ENCODE measurements at regions not wholly inside any gene's neighbourhood (a gene's known extent, or its start where the extent isn't known, plus 50 kb on each side); places are given as distances from the start of the nearest gene placed in this dataset.
"Not testable (repeated sequence)": the region's sequence is repeated elsewhere in the genome, so short reads cannot be mapped to it uniquely, and the experiment has no call there.

DNA sequence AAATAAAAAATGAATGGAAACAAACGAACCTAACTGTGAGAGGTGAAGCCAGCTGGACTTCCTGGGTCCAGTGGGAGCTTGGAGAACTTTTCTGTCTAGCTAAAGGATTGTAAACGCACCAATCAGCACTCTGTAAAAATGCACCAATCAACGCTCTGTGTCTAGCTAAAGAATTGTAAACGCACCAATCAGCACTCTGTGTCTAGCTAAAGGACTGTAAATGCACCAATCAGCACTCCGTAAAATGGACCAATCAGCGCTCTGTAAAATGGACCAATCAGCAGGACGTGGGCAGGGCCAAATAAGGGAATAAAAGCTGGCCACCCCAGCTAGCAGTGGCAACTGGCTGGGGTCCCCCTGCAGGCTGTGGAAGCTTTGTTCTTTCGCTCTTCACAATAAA is 135.8 kb downstream of the ATP6V1G3 start:
- TF ChIP-seq CEBPB (IDR thresholded peaks at IDR 0.05; ENCODE audit: low read depth); CTCF (IDR thresholded peaks at IDR 0.05 in 2 of 3, conservative IDR thresholded peaks at IDR 0.05 in 1 of 3; ENCODE audit: borderline replicate concordance in 1 of 3, insufficient read depth in 1 of 3, low read depth in 2 of 3, low read length in 2 of 3): not testable (repeated sequence)
- TF ChIP-seq, protein P1, sequence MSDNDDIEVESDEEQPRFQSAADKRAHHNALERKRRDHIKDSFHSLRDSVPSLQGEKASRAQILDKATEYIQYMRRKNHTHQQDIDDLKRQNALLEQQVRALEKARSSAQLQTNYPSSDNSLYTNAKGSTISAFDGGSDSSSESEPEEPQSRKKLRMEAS (IDR thresholded peaks at IDR 0.05), result not testable (repeated sequence)
